ENCODE measurements at regions not wholly inside any gene's neighbourhood (a gene's known extent, or its start where the extent isn't known, plus 50 kb on each side); places are given as distances from the start of the nearest gene placed in this dataset.
"Not testable (repeated sequence)": the region's sequence is repeated elsewhere in the genome, so short reads cannot be mapped to it uniquely, and the experiment has no call there.

DNA sequence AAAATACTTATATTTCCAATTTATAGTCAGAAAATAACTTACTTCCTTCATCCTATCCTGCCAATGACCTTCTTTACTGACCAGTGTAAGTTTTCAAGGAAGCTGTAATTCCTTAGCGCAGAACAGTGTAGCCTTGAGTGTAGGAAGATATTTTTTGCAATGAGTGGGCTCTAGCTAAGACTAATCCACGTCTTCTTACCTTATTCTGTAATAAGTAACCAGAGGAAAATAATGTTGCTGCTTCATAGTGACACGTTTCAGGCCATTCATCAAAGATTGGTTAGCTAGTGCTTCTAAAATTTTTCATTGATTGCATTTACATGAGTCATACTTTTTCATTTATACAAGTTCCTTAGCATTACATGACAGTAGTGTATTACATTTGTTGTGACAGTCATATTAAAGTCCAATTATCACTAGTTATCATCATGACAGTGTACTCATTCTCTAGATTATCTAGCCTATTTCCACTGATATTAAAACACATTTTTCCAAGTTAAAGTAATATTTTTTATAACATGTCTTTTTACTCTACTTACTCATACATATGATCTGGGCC lies 403.8 kb upstream of the EPHA3 start:
- DNase-seq, result no peak

DNA sequence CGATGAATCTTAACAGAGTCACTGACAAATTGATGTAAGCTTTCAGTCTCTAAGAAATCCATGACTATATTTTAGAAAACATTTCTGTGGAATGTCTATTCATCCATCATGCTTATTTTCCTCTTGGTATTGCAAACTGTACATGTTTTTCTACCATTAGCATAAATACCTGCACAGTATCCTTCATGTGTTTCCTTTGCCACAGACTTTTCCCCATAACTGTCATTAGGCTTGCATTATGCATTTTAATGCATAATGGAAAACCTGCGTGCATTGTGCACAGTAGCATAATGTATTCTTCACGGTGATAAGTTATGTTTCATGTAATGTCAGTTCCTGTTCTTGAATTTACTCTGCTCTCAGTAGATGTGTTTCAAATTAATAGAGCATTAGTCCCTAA lies 403.1 kb upstream of the EPHA3 start:
- no peak for DNase-seq

DNA sequence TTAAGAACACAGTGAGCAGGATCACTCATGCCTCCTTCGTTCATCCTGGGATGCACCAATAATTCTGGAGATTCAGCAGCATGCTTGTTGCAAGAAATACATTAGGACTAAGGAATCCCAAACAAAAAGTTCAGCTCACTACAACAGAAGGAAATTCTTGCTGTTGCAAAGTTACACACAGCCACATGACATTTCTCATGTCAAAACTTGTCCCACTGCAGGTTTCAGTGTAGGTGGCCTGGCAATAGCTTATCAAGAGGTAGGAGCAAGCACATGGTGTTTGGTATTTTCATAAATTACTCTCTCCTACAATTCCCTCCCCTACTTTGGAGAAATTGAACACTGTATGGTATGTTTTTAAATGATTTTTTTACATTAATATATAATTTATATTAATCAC lies 399.6 kb upstream of the EPHA3 start:
- no peak for DNase-seq

DNA sequence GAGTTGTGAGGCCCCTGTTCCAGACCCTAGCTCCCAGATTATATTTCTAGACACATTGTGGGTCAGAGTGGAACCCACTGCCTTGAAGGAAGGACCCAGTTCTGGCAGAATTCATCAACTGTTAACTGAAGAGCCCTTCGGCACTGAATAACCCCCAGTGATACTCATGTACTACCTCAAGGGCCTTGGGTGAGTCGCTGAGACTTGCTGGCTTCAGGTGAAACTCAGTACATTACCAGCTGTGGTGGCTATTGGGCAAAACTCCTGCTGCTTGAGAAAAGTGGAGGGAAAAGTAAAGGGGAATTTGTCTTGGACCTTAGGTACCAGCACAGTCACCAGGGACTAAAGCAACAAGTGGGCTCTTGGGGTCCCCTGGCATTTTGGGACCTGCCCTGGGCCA lies 394.9 kb upstream of the EPHA3 start:
- DNase-seq, result no peak

DNA sequence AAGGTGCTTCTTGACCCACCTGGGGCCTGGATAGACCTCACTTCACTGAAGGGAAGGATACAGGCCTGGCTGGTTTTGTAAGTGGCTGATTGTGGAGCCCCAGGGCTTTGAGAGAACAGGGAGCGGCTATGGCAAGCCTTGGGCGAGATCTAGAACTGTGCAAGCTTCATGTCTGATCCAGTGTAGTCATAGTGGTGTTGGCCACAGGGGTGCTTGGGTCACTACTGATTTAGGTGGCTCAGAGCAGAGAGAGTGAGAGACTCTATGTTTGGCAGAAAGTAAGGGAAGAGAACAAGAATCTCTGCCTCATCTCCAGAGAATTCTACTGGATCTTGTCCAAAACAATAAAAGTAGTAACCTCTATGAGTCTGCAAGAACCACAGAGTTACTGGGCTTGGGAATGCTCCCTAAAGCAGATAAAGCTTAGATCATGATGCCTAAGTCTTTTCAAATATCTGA lies 394.2 kb upstream of the EPHA3 start:
- DNase-seq, result no peak

DNA sequence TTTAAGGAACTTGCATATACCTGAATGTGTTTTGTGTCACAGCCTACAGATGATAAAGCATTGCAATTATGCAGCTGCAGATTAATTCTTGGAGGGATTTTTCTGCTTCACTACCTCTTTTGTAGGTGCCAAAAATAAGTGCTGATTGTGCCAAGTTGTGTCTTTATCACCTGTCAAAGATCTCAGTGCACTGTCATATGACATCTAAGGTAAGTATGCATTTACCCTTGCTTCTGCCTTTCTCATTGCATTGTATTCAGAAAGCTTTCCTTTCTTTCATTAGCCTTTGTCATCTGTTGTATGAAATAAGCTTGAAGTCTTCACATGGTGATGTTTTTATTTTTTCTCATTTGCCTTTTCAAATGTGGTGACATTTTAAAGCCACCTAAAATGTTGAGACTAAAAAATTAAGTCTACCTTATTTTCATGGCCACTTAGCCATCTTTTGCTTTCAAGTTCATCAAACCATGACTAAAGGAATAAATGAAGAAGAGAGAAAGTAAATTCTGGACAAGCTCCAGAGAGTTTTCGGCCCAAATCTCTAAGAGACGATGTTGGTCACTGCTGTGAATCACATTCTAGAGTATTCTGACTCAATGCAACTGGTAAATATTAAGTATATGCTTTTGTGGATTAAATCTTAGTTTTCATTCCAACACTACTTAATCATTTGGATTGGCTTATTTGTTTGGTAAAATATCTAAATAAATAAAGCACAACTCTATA lies 381.8 kb upstream of the EPHA3 start:
- no peak for DNase-seq

- DNase-seq, result no peak
Observed at GRCh38 chr3:88732186-88732585, 375.2 kb upstream of the EPHA3 start.

GRCh38 chr3:88742106-88742505 lies 365.3 kb upstream of the EPHA3 start:
- no peak for DNase-seq

GRCh38 chr3:88742674-88743507 lies 364.5 kb upstream of the EPHA3 start:
- DNase-seq, result no peak

DNA sequence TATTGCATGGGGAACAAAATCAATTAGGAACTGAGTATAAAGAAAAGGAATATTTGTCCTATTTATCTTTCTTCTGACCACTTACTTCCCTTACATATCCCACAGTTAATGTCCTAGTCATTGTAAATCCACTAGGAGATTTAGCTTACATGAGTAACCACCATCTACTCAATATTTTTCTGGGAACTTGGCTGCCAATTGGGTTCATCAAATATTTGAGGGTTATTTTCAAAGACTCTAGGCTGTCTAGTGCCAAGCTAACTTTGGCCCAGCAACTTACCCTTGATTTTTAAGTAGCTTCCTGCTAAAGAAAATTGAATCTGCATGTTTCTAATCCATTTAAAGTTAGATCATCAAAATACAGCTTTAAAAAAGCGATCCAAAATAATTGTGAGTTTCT lies 362.5 kb upstream of the EPHA3 start:
- no peak for DNase-seq

- DNase-seq, result not testable (repeated sequence)
Observed at GRCh38 chr3:88747145-88747544, 360.3 kb upstream of the EPHA3 start.

DNA sequence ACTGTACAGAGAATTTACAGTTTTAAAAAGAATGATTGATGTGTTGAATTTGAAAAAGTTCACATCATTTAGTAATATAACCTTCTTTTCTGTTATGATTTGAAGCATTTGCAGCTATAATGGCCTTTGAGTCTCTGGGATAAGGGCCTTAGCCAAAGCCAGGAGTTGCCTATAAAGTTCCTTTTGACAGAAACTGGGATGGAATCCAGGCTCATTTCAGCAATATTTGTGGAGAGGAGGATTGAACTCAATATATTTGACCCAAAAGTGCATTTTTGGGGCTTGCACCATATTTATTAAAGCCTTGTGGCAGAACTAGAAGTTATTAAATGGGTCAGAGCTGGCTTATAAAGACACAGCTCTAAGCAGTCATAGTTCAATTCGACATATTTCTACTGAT lies 348.7 kb upstream of the EPHA3 start:
- DNase-seq, result no peak

- DNase-seq, result no peak
Observed at GRCh38 chr3:88767746-88768145, 339.7 kb upstream of the EPHA3 start.

DNA sequence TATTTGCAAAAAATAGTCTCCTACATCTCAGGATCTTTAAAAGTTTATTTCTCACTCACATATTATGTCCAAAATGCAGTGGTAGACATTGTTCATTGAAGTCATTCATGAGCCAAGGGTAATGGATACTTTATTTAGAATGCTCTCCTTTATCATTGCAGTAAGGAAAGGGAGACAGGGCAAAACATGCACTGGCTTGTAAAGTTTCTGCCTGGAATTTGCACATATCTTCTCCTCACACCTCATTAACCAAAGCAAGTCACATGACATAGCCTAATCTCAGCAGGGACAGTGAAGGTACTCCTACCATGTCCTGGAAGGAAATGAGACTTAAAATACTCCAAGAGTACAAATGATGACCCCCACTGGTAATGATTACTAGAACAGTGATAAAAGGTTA lies 333.7 kb upstream of the EPHA3 start:
- no peak for DNase-seq

GRCh38 chr3:88775026-88775690 lies 332.3 kb upstream of the EPHA3 start:
- no peak for DNase-seq

DNA sequence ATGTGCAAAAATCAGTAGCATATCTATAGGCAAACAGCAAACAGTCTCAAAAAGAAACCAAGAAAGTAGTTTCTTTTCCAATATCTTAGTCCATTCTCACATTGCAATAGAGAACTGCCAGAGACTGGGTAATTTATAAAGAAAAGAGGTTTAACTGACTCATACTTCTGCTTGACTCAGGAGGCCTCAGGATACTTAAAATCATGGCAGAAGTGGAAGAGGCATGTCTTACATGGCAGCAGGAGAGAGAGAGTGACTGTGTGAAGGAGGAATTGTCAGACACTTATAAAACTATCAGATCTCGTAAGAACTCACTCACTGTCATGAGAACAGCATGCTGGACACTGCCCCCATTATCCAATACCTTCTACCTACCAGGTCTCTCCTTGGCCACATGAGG lies 327.9 kb upstream of the EPHA3 start:
- no peak for DNase-seq

- no peak for DNase-seq
Observed at GRCh38 chr3:88784925-88785324, 322.5 kb upstream of the EPHA3 start.

DNA sequence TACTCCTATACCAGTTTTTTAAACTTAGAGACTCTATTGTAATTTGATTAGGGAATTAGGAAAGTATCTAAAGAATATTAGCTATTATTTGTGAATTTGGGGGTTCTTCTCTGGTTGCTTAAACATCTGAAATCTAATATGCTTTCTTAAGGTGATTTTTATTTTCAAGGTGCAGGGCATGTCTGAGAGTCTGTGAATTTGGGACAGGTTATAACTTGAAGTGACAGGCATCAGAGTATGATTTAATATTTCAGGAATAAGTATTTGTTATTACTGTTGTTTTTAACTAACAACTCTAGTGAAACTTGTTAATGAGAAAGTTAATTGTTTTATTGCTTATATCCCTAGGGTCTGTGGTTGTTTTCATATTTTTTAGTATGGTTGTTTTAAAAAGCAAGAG lies 321.6 kb upstream of the EPHA3 start:
- no peak for DNase-seq

DNA sequence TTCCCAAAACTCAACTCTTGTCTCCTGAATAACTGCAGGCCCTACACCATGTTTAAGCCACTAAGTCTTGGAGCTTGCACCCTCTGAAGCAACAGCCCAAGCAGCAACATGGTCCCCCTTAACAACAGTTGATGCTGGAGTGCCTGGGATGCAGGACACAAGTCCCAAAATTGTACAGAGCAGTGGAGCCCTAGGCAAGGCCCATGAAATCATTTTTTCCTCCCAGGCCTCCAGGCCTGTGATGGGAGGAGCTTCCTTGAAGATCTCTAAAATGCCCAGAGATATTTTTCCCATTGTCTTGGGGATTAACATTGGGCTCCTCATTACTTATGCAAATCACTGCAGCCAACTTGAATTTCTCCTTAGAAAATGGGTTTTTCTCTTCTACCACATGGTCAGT lies 311.9 kb upstream of the EPHA3 start:
- no peak for DNase-seq

GRCh38 chr3:88807491-88808105 lies 299.8 kb upstream of the EPHA3 start:
- no peak for DNase-seq

DNA sequence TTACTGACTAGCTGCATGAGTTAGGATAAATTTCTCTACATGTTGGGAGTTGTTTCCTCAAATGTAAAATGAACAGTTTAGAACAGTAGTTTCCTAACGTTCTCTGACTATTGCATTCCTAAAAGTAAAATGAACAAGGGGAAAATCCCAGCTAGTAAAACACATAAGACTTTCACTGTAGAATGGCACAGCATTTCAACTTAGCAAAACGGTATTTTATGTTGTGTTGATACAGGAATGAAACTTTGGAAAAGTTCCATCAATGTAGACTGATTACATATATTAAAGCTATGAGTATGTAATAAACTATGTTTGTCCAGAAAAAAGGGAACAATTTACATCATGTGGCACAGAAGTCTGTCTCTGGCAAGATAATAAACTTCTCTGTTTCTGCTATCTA lies 297.4 kb upstream of the EPHA3 start:
- DNase-seq, result no peak

DNA sequence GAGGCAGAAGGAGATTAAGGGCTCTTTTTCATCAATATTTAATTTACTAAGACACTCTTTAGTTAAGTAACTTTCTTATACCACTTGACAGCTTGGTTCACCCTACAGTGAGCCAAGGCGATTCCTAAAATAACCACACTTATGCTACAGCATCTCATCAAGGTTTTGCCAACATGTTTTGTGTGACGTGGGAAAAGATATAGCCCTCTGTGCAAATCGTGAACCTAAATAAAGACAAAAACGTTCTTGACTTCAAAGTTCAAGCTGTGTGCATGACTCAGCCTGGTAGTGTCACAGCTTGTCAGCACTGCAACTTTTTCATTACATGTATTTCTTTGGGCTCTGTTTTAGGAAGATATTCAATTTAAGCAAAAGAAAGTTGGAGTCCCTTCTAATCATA lies 297.0 kb upstream of the EPHA3 start:
- no peak for DNase-seq

DNA sequence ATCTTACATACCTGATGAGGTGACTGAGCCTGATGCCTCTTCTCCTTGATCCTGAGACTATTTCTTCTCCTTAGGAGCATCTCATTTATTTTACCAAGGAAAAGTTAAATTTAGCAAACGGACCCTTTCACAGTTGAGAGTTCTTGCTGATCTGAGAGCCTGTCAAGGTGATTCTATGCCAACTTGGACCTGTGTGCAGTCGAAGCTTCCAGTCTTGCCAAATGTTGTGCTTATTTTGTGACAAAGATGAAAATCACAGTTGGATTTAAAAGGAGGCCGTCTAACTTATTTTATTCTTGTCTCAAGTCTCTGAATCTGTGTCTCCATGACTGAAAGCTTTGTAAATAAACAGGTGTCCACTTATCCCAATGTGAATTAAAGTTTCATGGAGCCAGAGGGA lies 296.3 kb upstream of the EPHA3 start:
- DNase-seq, result no peak
